ENCODE measurements at regions not wholly inside any gene's neighbourhood (a gene's known extent, or its start where the extent isn't known, plus 50 kb on each side); places are given as distances from the start of the nearest gene placed in this dataset.
"Not testable (repeated sequence)": the region's sequence is repeated elsewhere in the genome, so short reads cannot be mapped to it uniquely, and the experiment has no call there.

DNA sequence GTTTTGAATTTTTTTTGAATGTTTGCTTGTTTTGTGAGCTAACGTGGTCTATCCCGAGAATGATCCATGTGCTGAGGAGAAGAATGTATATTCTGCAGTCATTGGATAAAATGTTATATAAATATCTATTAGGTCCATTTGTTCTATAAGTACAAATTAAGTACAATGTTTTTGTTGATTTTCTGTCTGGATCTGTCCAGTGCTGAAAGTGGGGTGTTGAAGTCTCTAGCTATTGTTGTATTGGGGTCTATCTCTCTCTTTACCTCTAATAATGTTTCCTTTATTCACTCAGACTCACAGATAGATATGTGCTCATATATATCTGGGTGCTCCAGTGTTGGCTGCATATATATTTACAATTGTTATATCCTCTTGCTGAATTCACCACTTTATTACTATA lies 144.8 kb upstream of the SETMAR start:
- no peak for DNase-seq (ENCODE audit: insufficient read length, low spot score, missing footprints)
- no peaks in the 10 kb centered on the region for H3K9me3 ChIP-seq (ENCODE audit: low read depth, low read length)
- TF ChIP-seq, protein P1, sequence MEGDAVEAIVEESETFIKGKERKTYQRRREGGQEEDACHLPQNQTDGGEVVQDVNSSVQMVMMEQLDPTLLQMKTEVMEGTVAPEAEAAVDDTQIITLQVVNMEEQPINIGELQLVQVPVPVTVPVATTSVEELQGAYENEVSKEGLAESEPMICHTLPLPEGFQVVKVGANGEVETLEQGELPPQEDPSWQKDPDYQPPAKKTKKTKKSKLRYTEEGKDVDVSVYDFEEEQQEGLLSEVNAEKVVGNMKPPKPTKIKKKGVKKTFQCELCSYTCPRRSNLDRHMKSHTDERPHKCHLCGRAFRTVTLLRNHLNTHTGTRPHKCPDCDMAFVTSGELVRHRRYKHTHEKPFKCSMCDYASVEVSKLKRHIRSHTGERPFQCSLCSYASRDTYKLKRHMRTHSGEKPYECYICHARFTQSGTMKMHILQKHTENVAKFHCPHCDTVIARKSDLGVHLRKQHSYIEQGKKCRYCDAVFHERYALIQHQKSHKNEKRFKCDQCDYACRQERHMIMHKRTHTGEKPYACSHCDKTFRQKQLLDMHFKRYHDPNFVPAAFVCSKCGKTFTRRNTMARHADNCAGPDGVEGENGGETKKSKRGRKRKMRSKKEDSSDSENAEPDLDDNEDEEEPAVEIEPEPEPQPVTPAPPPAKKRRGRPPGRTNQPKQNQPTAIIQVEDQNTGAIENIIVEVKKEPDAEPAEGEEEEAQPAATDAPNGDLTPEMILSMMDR (IDR thresholded peaks at IDR 0.05; ENCODE audit: extremely low read depth, low read depth, low read length): no peak

DNA sequence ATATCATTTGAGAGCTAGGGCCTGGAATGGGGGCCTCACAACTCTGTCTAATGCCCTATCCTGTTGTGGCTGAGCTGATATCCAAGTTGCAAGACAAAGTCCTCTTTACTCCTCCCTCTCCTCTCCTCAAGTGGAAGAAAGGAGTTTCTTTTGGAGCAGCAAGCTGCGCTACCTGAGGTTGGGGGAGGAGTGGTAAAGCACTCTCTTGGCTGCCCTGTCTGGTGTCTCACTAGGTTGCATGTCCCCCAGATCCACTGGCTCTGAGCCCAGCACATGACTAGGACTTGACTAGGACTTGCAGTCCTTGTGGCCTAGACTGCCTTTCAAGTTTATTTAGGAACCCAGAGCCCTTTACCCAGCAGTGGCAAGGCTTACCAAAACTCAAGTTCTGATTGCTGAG lies 141.1 kb upstream of the SETMAR start:
- TF ChIP-seq, protein P1 (IDR thresholded peaks at IDR 0.05; ENCODE audit: extremely low read depth, low read depth, low read length): no peak

More for the DNA sequence above, 144.8 kb upstream of the SETMAR start:
- no peak overlapping the region for H3K4me2 ChIP-seq (ENCODE audit: insufficient read depth, low read length)
- no peaks in the 10 kb centered on the region for H3K36me3 ChIP-seq (ENCODE audit: insufficient read depth, low read length)
- H3K4me1 ChIP-seq (ENCODE audit: insufficient read depth, low read length): no peaks in the 10 kb centered on the region
- no peaks in the 10 kb centered on the region for H4K20me1 ChIP-seq (ENCODE audit: insufficient read depth, low read length)
- no peak overlapping the region for H3K27ac ChIP-seq (ENCODE audit: low read depth, low read length)
- H2AFZ ChIP-seq (ENCODE audit: low read length): no peak overlapping the region
- no peak overlapping the region for H3K4me3 ChIP-seq (ENCODE audit: insufficient read depth, low read length)
- no peaks in the 10 kb centered on the region for H3K27me3 ChIP-seq (ENCODE audit: insufficient read depth, low read length)
- no peaks in the 10 kb centered on the region for H3K79me2 ChIP-seq (ENCODE audit: insufficient read depth, low read length)

DNA sequence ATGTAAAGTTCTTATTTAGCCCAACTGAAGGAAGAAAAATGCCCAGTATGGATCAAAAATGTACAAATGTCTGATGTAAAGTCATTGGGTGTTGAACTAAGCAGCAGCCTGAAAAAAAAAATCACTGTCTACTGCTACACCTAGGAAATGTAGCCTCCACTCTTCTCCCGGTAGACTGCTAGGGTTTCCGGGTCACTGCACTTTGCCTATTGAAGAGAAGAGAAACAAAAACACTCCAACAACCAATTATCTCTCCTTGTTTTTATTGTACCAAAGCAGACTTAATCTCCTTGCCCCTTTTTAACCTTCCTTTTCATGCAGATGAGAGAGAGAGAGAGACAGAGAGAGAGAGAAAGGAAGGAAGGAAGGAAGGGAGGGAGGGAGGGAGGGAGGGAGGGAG lies 140.2 kb upstream of the SETMAR start:
- Histone ChIP-seq H3K4me1 (ENCODE audit: insufficient read depth, low read length) (no peaks in the 10 kb centered on the region), H4K20me1 (ENCODE audit: insufficient read depth, low read length) (no peaks in the 10 kb centered on the region), H3K36me3 (ENCODE audit: insufficient read depth, low read length) (no peaks in the 10 kb centered on the region), H3K27ac (ENCODE audit: low read depth, low read length) (no peak overlapping the region), H3K4me3 (ENCODE audit: insufficient read depth, low read length) (no peak overlapping the region), H3K27me3 (ENCODE audit: insufficient read depth, low read length) (no peaks in the 10 kb centered on the region), H2AFZ (ENCODE audit: low read length) (no peak overlapping the region), H3K79me2 (ENCODE audit: insufficient read depth, low read length) (no peaks in the 10 kb centered on the region), H3K4me2 (ENCODE audit: insufficient read depth, low read length) (no peak overlapping the region), H3K9me3 (ENCODE audit: low read depth, low read length) (no peaks in the 10 kb centered on the region)
- DNase-seq (ENCODE audit: insufficient read length, low spot score, missing footprints): no peak
- TF ChIP-seq, protein P1 (IDR thresholded peaks at IDR 0.05; ENCODE audit: extremely low read depth, low read depth, low read length): no peak

More for the DNA sequence above, 141.1 kb upstream of the SETMAR start:
- Histone ChIP-seq H3K79me2 (ENCODE audit: insufficient read depth, low read length) (no peaks in the 10 kb centered on the region), H2AFZ (ENCODE audit: low read length) (no peak overlapping the region), H4K20me1 (ENCODE audit: insufficient read depth, low read length) (no peaks in the 10 kb centered on the region), H3K9me3 (ENCODE audit: low read depth, low read length) (no peaks in the 10 kb centered on the region), H3K27me3 (ENCODE audit: insufficient read depth, low read length) (no peaks in the 10 kb centered on the region), H3K4me3 (ENCODE audit: insufficient read depth, low read length) (no peak overlapping the region), H3K4me2 (ENCODE audit: insufficient read depth, low read length) (no peak overlapping the region), H3K36me3 (ENCODE audit: insufficient read depth, low read length) (no peaks in the 10 kb centered on the region), H3K27ac (ENCODE audit: low read depth, low read length) (no peak overlapping the region), H3K4me1 (ENCODE audit: insufficient read depth, low read length) (no peaks in the 10 kb centered on the region)
- DNase-seq (ENCODE audit: insufficient read length, low spot score, missing footprints): no peak

DNA sequence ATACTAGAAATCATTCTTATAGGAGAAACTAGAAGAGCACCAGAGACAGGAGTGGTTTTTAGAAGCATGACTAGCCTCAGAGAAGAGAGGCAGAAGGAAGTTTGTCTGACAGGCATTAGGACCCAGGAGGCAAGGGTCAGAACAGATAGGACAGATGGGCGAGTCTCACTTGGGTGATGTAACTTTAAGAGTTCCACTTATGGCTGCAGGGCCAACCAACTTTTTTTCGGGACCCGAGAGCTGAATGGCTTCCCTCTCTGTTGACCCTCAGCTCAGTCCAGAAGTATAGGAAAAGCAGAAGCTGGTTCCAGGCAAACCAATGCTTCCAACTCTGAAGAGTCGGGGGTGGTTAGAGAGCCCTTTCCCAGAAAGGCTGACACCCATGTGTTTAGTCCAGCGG lies 136.6 kb upstream of the SETMAR start:
- Histone ChIP-seq H3K4me2 (ENCODE audit: insufficient read depth, low read length) (no peak overlapping the region), H3K27me3 (ENCODE audit: insufficient read depth, low read length) (no peaks in the 10 kb centered on the region), H3K9me3 (ENCODE audit: low read depth, low read length) (no peaks in the 10 kb centered on the region), H3K27ac (ENCODE audit: low read depth, low read length) (no peak overlapping the region), H3K4me1 (ENCODE audit: insufficient read depth, low read length) (no peaks in the 10 kb centered on the region), H3K36me3 (ENCODE audit: insufficient read depth, low read length) (no peaks in the 10 kb centered on the region), H3K4me3 (ENCODE audit: insufficient read depth, low read length) (no peak overlapping the region), H2AFZ (ENCODE audit: low read length) (no peak overlapping the region), H3K79me2 (ENCODE audit: insufficient read depth, low read length) (no peaks in the 10 kb centered on the region), H4K20me1 (ENCODE audit: insufficient read depth, low read length) (no peaks in the 10 kb centered on the region)
- TF ChIP-seq, protein P1 (IDR thresholded peaks at IDR 0.05; ENCODE audit: extremely low read depth, low read depth, low read length): no peak
- DNase-seq (ENCODE audit: insufficient read length, low spot score, missing footprints): no peak

DNA sequence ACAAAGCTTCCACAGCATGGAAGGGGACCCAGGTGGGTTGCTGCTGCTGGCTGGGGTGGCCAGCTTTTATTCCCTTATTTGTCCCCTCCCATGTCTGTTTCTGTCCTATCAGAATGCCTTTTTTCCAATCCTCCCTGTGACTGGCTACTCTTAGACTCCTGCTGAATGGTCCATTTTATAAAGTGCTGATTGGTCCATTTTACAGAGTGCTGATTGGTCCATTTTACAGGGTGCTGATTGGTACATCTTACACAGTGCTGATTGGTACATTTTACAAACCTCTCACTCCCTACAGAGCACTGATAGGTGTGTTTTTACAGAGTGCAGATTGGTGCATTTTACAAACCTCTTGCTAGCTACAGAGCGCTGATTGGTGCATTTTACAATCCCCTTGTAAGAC lies 135.9 kb upstream of the SETMAR start:
- H3K9me3 ChIP-seq (ENCODE audit: low read depth, low read length); H4K20me1 ChIP-seq (ENCODE audit: insufficient read depth, low read length): not testable (repeated sequence)

More for the DNA sequence above, 135.9 kb upstream of the SETMAR start:
- not testable (repeated sequence) for H3K4me3 ChIP-seq (ENCODE audit: insufficient read depth, low read length); H3K27me3 ChIP-seq (ENCODE audit: insufficient read depth, low read length); H2AFZ ChIP-seq (ENCODE audit: low read length); DNase-seq (ENCODE audit: insufficient read length, low spot score, missing footprints); H3K4me2 ChIP-seq (ENCODE audit: insufficient read depth, low read length); H3K4me1 ChIP-seq (ENCODE audit: insufficient read depth, low read length); H3K79me2 ChIP-seq (ENCODE audit: insufficient read depth, low read length); H3K27ac ChIP-seq (ENCODE audit: low read depth, low read length); H3K36me3 ChIP-seq (ENCODE audit: insufficient read depth, low read length)
